CD4-positive, alpha-beta T cell treated with Interleukin-17A for 4 hours (primary cell): ENCODE measurements at regions not wholly inside any gene's neighbourhood (a gene's known extent, or its start where the extent isn't known, plus 50 kb on each side); places are given as distances from the start of the nearest gene placed in this dataset.

Experiments used
- DNase-seq: peaks from one replicate; pipeline ENCODE4 v3.0.0-alpha.2; 2020; ENCODE audit warnings: mixed read lengths

DNA sequence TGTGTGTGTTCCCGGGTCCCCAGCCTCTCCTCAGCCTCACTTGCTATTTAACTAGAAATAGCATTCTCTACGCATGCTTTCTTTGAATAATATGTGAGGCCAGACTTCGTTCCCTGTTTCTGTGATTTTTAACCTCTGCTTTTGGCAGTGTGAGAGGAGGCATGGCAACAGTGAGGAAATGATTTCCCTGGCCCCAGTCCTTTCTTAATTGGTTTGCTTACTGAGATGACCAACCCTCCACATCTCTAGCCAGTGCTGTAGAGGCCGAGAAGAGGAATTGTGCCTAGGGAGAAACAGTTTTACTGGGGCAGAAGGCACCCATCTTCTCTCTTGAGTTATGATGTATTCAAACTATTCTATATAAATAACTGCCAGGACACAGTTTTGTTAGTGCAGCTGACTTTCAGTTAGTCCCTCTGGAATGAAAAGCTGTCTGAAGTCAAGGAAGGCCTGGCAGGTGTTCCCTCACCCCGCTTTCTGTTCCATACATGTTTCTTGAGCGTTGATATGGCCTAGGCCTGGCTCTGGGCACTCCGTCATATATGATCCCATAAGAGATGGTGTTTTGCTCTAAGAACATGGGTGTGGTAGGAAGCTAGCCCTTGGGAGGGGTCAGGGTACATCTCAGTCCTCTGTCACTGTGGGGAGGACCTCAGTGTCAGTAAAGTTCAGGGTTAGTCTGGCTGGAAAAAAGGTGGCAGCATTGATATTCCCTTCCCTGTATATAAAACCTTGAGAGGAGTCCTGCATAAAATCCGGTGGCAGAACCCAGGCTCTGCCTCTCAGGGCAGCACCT lies 73.7 kb upstream of the NPAS1 start:
- DNase-seq: no peak

DNA sequence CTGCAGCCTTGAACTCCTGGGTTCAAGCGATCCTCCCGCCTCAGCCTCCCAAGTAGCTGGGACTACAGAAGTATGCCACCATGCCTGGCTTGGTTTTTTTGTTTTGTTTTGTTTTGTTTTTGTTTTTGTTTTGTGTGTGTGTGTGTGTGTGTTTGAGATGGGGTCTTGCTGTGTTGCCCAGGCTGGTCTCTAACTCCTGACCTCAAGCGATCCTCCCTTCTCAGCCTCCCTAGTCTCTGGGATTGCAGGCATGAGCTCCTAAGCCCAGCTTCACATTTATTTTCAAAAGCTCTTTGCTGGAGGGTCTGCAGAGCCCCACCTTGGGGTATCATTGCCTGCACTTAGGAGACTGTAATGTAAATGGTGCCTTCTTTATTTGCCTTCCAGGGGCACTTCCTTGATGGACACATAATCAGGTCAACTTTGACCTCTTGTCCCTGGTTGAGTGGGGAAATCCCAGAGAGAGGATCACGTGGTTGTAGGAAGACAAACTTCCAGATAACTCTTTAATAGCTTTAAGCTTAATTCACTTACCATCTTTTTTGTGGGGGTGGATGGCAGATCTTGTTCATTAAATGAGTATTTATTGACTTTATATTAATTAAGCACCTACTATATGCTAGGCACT lies 72.9 kb upstream of the NPAS1 start:
- DNase-seq: no peak

DNA sequence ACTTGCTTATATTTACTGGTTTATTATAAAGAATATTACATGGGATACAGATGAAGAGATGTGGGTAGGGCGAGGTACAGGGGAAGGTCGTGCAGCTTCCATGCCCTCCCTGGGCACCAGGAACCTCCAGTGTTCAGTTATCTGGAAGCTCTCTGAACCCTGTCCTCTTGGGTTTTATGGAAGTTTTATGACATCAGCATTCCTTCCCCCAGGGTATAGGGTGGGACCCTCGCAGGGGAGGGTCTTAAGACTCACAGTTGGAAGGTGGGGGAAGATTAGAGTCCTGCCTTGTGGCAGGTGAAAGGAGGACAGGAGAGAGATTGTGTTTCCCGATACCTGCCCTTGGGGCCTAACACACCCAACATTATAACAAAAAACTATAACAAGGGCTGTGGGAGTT lies 71.8 kb upstream of the NPAS1 start:
- no peak for DNase-seq

DNA sequence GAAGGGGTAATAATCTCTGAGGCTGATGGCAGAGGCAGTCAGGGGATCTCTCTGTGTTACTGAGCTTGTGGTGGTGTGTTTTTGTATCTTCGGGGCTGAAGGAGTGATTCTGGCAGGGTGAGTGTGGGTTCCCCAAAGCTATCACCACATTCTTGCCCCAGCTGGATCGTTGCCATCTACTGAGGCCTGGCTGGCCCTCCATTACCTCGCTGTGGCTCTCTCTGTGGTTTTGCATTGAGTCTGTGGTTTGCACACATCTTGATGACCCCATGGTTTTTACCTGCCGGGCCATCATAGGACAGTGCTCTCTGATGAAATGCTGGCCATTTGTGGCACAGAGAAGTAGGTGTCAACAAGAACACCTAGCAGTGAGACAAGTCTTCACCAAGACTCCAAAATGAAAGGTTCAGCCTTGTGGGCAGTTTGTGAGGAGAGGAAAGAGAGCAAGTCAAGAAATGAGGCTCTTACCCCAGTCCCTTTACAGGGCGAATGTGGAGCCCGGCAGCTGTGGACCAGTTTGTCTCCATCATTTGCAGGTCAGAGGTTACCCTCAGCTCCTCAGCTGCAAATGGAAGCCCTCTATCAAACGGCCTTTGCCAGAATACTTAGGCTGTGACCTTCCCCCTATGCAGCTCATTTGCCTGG lies 69.0 kb upstream of the NPAS1 start:
- peak; percentile 19 for DNase-seq

DNA sequence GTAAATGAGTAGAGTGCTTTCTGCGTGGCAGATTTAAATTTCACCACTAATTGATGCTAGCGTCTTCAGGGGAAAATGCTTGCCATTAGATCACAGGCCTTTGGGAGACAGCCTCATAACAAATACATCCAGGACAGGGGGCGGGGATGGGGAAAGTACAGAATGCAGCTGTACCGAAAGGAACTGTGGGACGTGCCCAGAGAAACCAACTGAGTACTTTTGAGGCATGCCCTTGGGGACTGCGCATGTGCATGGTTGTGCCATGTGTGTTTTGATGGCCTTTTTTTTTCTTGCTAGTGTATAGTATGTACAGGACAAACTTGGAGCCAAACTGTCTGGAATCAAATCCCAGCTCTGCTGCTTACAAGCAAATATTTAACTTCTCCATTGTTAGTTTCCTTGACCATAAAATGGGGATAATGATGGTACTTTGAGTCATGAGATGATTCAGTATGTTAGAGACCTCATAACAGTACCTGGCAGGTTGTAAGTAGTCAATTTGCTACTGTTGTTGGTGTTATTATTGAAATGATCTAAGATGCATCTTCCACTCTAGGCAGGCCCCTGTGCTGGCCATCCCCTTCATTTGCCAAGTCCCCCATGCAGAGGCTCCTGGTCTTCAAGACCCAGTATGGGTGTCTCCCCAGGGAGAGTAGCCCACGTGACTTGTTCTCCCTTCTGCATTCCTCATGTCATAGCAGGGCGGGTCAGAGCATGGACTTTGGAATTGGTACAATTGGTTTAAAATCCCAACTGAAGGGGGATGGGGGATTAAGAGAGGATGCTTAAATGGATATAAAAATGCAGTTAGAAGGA lies 68.3 kb upstream of the NPAS1 start:
- no peak for DNase-seq

DNA sequence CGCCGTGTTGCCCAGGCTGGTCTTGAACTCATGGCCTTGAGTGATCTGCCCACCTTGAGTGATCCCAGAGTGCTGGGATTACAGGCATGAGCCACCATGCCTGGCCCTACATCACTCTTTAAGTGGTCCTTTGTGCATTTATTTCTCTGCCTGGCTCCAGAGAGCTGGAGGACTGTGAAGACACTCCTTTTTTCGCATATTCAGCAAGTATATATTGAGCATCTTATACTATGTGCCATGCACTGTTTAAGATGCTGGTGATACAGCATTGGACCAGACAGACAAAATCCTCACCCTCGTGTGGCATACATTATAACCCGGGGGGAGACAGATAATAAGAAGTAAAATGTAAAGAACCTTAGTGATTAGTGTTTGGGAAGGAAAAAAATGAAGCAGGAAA lies 66.8 kb upstream of the NPAS1 start:
- DNase-seq: no peak

DNA sequence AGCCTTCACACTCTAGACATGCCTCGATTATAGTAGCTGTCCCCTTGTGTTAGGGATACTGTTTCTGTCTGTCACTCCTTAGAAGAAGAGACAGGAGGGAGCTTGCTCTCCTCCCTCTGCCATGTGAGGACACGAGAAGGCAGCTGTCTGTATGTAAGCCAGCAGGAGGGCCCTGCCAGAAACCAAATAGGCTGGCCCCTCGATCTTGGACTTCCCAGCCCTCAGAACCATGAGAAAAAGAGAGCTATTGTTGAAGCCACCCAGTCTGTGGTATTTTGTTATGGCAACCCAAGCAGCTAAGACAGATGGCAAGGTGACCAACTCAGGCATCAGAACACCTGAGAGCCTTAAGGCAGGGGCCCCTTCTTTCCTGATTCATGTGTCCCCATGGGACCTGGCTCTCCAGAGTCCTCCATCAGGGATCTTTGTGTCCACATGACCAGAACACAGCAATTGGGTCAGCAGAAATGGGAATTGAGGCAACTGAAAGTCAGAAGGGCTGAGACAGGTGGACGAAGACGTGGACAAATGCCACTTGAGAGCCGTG lies 65.6 kb upstream of the NPAS1 start:
- no peak for DNase-seq

DNA sequence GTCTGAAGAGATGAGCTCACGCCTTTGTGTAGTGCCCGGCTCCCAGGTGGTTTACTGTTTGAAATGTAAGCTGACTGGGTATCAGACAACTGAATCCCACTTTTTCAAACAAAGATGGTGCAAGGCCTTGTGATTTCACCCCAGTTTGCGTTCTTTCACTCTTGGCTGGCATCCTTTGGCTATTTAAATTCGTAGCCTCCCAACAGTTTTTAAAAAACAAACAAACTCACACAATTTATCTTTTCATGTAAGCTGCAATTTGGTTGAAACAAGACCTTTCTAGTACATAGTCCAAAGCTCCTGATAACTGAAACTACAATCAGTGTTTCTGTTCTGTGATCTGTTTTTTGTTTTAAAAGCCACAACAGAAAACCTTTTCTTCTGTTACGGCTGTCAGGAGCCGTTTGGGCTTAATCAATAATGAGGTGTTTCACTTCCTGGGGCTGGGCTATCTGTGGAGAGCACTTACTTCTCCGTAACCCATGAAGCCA lies 65.1 kb upstream of the NPAS1 start:
- DNase-seq: peak; percentile 25

DNA sequence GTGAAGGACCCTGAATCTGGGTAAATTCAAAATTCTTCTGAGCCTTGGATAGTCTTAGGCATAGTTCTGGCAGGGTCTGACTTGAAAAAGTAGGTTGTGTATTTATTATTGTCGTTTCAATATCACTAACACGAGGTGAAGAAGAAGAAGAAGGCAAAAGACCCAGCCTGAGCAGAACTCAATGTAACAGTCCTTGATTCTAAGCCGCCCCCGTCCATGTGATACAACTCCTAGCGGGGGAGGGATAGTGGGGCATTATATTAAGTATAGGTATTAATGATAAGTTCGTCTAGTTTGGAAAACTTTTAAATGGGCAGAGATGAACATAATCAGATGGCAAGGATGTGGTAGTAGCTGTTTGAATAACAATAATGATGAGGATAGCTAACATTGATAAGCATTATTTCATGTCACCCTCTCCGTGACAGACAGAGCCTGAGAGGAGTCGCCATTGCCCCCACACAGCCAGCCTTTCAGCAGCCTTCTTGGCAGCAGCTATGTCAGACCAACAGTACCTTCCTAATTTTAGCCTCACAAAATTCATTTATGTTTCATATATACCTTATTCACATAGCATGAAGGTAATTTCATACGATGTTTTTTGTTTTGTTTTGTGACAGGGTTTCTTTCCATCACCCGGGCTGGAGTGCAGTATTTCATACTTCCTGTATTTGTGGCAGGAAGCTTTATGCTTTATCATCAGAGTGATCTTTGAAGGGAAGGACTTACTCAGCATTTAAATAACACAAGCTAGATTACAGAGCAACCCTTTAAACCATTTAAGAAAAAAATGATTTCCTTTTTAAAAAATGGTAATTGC lies 64.4 kb upstream of the NPAS1 start:
- peak; percentile 53 for DNase-seq

DNA sequence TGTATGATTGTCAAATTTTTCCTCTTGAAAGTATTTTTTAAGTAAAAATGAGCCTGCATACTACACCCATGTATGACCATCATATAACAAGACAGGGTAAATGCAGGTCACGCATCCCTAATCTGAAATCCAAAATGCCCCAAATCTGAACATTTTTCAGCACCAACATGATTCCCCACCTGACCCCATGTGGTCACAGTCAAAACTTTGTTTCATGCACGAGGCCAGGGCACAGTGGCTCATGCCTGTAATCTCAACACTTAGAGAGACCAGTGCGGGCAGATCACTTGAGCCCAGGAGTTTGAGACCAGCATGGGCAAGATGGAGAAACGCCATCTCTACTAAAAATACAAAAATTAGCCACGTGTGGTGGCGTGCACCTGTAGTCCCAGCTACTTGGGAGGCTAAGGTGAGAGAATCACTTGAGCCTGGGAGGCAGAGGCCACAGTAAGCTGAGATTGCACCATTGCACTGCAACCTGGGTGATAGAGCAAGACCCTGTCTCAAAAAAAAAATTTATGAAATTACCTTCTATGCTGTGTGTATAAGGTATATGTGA lies 63.7 kb upstream of the NPAS1 start:
- DNase-seq: peak; percentile 33

DNA sequence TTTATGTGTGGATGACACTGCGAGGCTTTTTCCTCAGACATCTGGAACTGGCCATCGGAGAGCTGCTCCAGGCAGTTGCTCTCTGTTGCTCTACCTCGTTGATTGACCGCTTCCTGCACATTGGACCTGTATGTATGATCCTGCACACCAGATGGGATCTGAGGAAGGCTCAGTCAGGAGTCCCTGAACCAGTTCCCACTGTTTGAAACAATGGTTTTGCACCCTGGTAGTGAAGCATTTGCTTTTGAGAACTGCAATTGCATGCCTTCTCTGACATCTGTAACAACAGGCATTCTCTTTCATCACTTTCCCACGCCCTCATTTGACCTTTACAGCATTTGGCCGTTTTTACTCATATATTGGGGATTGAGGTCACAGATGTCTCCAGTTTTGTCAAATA lies 61.1 kb upstream of the NPAS1 start:
- DNase-seq: no peak

DNA sequence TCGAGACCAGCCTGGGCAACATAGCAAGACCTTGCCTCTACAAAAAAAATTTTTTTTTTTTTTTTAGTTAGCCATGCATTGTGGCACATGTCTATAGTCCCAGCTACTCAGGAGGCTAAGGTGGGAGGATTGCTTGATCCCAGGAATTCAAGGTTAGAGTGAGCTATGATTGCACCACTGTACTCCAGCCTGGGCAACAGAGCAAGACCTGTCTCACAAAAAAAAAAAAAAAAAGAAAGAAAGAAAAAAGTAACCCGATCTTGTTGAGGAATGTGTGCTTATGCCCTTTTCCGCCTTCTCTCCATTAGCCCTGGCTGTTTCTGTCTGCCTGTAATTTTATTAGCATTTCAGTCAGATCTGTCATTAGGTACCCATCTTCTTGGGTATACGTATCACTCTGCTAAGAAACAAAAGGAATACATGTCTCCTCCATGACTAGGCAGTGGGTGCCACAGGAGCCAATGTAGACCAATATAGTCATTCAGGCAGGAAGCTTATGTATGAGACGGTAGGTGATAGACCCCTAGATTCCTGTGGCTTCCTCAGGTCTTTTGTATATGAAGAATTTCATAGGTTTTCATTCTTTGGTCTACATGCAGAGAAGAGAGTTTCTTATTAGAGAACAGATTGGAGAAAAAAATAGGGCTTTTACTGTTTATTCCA lies 59.6 kb upstream of the NPAS1 start:
- DNase-seq: no peak

DNA sequence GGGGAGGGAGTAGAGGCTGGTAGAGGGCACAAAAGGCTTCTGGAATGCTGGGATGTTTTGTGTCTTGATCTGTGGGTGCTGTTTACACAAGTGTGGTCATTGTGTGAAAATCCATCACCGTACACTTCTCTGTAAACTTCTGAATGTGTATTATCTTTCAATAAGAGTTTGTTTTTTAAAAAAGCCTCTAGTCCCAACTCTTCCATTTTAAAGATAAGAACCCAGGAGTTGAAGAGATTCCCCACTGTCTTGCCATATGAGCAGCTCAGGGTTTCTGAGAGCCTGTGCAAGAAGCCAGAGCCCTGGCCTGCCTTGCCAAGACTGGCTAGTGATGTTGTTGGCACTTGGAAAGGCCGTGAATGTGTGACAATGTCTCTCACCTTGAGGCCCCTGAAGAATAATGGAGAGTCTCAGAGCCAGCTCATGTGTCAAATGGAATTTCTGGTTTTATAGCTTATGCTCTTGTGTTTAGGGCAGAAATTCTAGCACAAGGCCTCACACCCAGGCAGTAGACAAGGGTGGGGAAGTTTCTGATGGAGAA lies 57.5 kb upstream of the NPAS1 start:
- DNase-seq: no peak

DNA sequence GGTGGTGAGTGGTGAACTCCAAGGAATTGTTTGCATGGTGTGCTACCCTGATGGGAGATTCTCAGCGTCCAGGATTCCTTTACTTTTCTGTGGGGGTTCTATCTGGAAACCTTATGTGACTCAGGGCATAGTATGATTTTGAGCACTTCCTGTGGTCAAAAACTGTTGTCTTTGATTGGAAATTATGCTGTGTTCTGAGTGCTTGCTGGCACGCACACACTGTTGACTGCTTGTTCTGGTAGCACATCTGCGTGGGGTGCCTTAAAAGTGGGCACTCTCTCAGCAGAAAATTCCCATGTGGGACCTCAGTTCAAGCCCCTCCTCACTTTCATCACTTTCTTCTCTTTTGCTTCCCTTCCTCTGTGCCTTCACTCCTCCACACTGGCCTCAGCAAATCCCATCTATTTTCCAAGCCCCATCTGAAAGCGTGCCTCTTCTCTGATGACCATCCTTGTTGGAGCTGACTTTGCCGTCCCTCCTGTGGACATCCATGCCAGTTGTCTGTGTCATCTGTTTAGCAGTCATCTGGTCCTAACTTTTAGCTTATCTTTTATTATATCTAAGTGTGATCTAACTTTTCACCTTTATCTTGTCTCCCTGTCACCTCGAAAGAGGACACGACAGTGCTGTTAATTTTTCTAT lies 56.4 kb upstream of the NPAS1 start:
- DNase-seq: no peak

DNA sequence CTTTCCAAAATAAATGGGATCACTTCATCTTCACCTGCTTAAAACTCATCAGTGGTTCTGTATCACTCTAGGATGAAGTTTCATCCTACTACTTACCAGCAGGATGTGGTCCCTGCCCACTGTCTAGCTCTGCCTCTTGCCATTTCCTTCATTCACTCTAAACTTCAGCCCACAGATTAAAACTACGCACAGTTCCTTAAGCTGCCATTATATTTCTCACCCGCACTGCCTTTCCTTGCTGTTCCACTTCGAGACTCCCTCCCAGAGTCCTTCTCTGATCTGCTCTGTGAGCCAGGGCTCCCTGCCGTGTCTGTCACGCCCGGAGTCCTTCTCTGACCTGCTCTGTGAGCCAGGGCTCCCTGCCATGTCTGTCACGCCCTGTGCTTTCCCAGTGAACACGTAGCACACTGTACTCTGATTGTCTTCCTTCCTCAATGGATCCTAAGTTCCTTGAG lies 52.0 kb upstream of the NPAS1 start:
- peak; percentile 45 for DNase-seq
